GM12878 (cell line): ENCODE measurements at regions not wholly inside any gene's neighbourhood (a gene's known extent, or its start where the extent isn't known, plus 50 kb on each side); places are given as distances from the start of the nearest gene placed in this dataset.
"Not testable (repeated sequence)": the region's sequence is repeated elsewhere in the genome, so short reads cannot be mapped to it uniquely, and the experiment has no call there.

ENCODE experiments used
- ATAC-seq: fragments of 200-7000 bp; cut with Tn5 transposase; 3 replicates; pipeline ENCODE4 v1.9.1; 2020; ENCODE audit warnings: mild to moderate bottlenecking, moderate library complexity
- BruUV-seq: library from RNA; stranded (reverse); fragments of 400-500 nt; replicated peaks from 2 replicates; lab custom pipeline; 2021; lab: Mats Ljungman, UMichigan
- CTCF ChIA-PET: fragments of 300-600 bp; sonication (Branson Sonifier 250); formaldehyde crosslinking; extraction: SDS; loops from one replicate; lab custom pipeline; 2021; ENCODE audit warnings: inconsistent platforms; lab: Yijun Ruan, JAX
- POLR2A ChIA-PET: fragments of 350-600 bp; formaldehyde crosslinking; extraction: SDS; loops from one replicate; lab custom pipeline; 2021; ENCODE audit warnings: inconsistent platforms; lab: Charles Lee
- RAD21 ChIA-PET: fragments of 300-600 bp; sonication (Branson Sonifier 250); formaldehyde crosslinking; loops from one replicate; lab custom pipeline; 2023; ENCODE audit warnings: antibody characterized with exemption; ENCODE audit not compliant: unreplicated experiment; lab: Charles Lee
- SMC1A ChIA-PET: fragments of 300-600 bp; sonication (Branson Sonifier 250); formaldehyde crosslinking; loops from one replicate; lab custom pipeline; 2023; ENCODE audit not compliant: unreplicated experiment, uncharacterized antibody; lab: Charles Lee
- DNase-seq: peaks from one replicate; pipeline ENCODE4 v3.0.0-alpha.2; 2011; ENCODE audit warnings: low read depth, low spot score
- FAIRE-seq: peaks from 3 replicates; lab custom pipeline; 2011; peaks lifted over from hg19 to GRCh38; lab: Jason Lieb, UNC
- H2AFZ ChIP-seq: 2 replicates; pipeline ENCODE4 v1.6.0; 2011; ENCODE audit warnings: low read depth, low read length, control low read depth; ENCODE audit not compliant: control insufficient read depth
- H3K27ac ChIP-seq: 2 replicates; pipeline ENCODE4 v1.5.1; 2011; ENCODE audit warnings: control low read depth; ENCODE audit not compliant: control insufficient read depth, insufficient read depth
- H3K27me3 ChIP-seq, 2 experiments: replicated peaks in 1 of 2; 2 replicates each; pipeline versions ENCODE4 v1.6.0 to v1.6.1; 2011; ENCODE audit warnings: low read length in 1 of 2; ENCODE audit not compliant: control insufficient read depth in 2 of 2, insufficient read depth in 2 of 2
- H3K36me3 ChIP-seq, 2 experiments: 2 replicates each; pipeline ENCODE4 v1.5.1; 2011; ENCODE audit warnings: low read length in 1 of 2; ENCODE audit not compliant: control insufficient read depth in 2 of 2, insufficient read depth in 2 of 2
- H3K4me1 ChIP-seq: 2 replicates; pipeline ENCODE4 v1.6.1; 2011; ENCODE audit warnings: mild to moderate bottlenecking, low read length, moderate library complexity, mixed read lengths; ENCODE audit not compliant: control insufficient read depth, insufficient read depth
- H3K4me2 ChIP-seq: 2 replicates; pipeline ENCODE4 v1.6.0; 2011; ENCODE audit warnings: control low read depth; ENCODE audit not compliant: control insufficient read depth, insufficient read depth
- H3K4me3 ChIP-seq: fragments of 200-600 bp; sonication (generic); 2 replicates; pipeline ENCODE4 v1.5.1; 2016
- H3K79me2 ChIP-seq: 2 replicates; pipeline ENCODE4 v1.6.0; 2011; ENCODE audit warnings: low read length; ENCODE audit not compliant: control insufficient read depth, insufficient read depth
- H3K9ac ChIP-seq: 2 replicates; pipeline ENCODE4 v1.8.0; 2011; ENCODE audit warnings: low read length, control low read depth, mixed read lengths; ENCODE audit not compliant: control insufficient read depth, insufficient read depth
- H3K9me3 ChIP-seq: replicated peaks from 3 replicates; pipeline ENCODE4 v1.5.1; 2011; ENCODE audit warnings: mild to moderate bottlenecking, low read length; ENCODE audit not compliant: control insufficient read depth, insufficient read depth
- H4K20me1 ChIP-seq: 2 replicates; pipeline ENCODE4 v1.6.0; 2011; ENCODE audit not compliant: control insufficient read depth, insufficient read depth
- BMI1 ChIP-seq: fragments of 450-650 bp; IDR thresholded peaks from 2 replicates; pipeline ENCODE4 v1.6.1; 2016; ENCODE audit warnings: mild to moderate bottlenecking, moderate library complexity, borderline replicate concordance
- CBX3 ChIP-seq: fragments of 200-600 bp; sonication (generic); IDR thresholded peaks from 2 replicates; pipeline ENCODE4 v1.6.1; 2016; ENCODE audit warnings: low read depth, borderline replicate concordance
- CREM ChIP-seq: IDR thresholded peaks from 2 replicates; pipeline ENCODE4 v1.6.1; 2014; ENCODE audit warnings: antibody characterized with exemption, low read depth
- FOS ChIP-seq: IDR thresholded peaks from 3 replicates; pipeline ENCODE4 v1.6.1; 2011; ENCODE audit warnings: borderline replicate concordance; ENCODE audit not compliant: insufficient read length; ENCODE audit errors: extremely low read depth
- MTA3 ChIP-seq: IDR thresholded peaks from 2 replicates; pipeline ENCODE4 v1.6.1; 2012; ENCODE audit warnings: low read length, inconsistent platforms, borderline replicate concordance
- NFIC ChIP-seq: IDR thresholded peaks from 2 replicates; pipeline ENCODE4 v1.6.1; 2012; ENCODE audit warnings: low read depth, mild to moderate bottlenecking, inconsistent platforms, low read length, moderate library complexity
- NFXL1 ChIP-seq: fragments of 450-650 bp; IDR thresholded peaks from 2 replicates; pipeline ENCODE4 v1.6.1; 2017; ENCODE audit warnings: antibody characterized with exemption, mild to moderate bottlenecking, borderline replicate concordance
- NR2C1 ChIP-seq: fragments of 450-650 bp; IDR thresholded peaks from 2 replicates; pipeline ENCODE4 v1.6.1; 2017; ENCODE audit warnings: antibody characterized with exemption, mild to moderate bottlenecking, moderate library complexity
- NR2C2 ChIP-seq: IDR thresholded peaks from 2 replicates; pipeline ENCODE4 v1.6.1; 2011; ENCODE audit warnings: borderline replicate concordance, low read depth; ENCODE audit not compliant: control insufficient read depth, insufficient read length
- PAX8 ChIP-seq: fragments of 450-650 bp; IDR thresholded peaks from 2 replicates; pipeline ENCODE4 v1.6.1; 2017; ENCODE audit warnings: mild to moderate bottlenecking, moderate library complexity
- POLR2AphosphoS2 ChIP-seq: IDR thresholded peaks from 2 replicates; pipeline ENCODE4 v1.6.1; 2011; ENCODE audit warnings: low read depth, mild to moderate bottlenecking, low read length, improper control_type of control experiment, moderate library complexity
- RB1 ChIP-seq: fragments of 450-650 bp; formaldehyde crosslinking; IDR thresholded peaks from 2 replicates; pipeline ENCODE4 v1.6.1; 2017; ENCODE audit warnings: mild to moderate bottlenecking, borderline replicate concordance
- REST ChIP-seq: IDR thresholded peaks from 2 replicates; pipeline ENCODE4 v1.6.1; 2012; ENCODE audit warnings: mild to moderate bottlenecking, low read depth, low read length
- RFX5 ChIP-seq: IDR thresholded peaks from 2 replicates; pipeline ENCODE4 v1.6.1; 2011; ENCODE audit warnings: low read depth, low read length, improper control_type of control experiment
- SIN3A ChIP-seq: IDR thresholded peaks from 2 replicates; pipeline ENCODE4 v1.6.1; 2012; ENCODE audit warnings: low read depth, low read length, improper control_type of control experiment
- STAT1 ChIP-seq: fragments of 450-650 bp; conservative IDR thresholded peaks from 2 replicates; pipeline ENCODE4 v1.6.1; 2014; ENCODE audit warnings: antibody characterized with exemption, mild to moderate bottlenecking
- TCF12 ChIP-seq: IDR thresholded peaks from 2 replicates; pipeline ENCODE4 v1.6.1; 2011; ENCODE audit warnings: low read depth, mild to moderate bottlenecking, low read length
- TCF7 ChIP-seq: IDR thresholded peaks from 2 replicates; pipeline ENCODE4 v1.6.1; 2014; ENCODE audit warnings: antibody characterized with exemption, borderline replicate concordance
- WGBS: methylation state at CpG from one replicate; pipeline ENCODE4 v1.1.6; 2016; ENCODE audit warnings: low lambda C conversion rate; ENCODE audit not compliant: insufficient replicate concordance, insufficient coverage; ENCODE audit errors: missing lambda C conversion rate; 5-methylcytosine and 5-hydroxymethylcytosine counted together
- in situ Hi-C: fragments of 300-500 bp; cut with MboI; formaldehyde crosslinking; loops from 9 replicates; pipeline ENCODE4 v1.14.3; 2018; ENCODE audit warnings: mixed read lengths
- intact Hi-C: fragments of 100-400 bp; cut with micrococcal nuclease; formaldehyde crosslinking; loops from one replicate; pipeline ENCODE4 v1.14.2; 2022; ENCODE audit not compliant: unreplicated experiment

- FAIRE-seq (no peak), DNase-seq (no peak), ATAC-seq (no peak)
- POLR2A ChIA-PET, result no interaction called here
- H3K9me3 ChIP-seq, result no peaks in the 10 kb centered on the region; the same call in 2 of the 3 replicates
- H4K20me1 ChIP-seq, result no peaks in the 10 kb centered on the region
- H3K4me1 ChIP-seq, result no peaks in the 10 kb centered on the region
- in situ Hi-C loops (no loop called here), intact Hi-C loops (no loop called here)
- no peaks in the 10 kb centered on the region for H3K27me3 ChIP-seq
- no peaks in the 10 kb centered on the region for H3K36me3 ChIP-seq
- no peak overlapping the region for H3K4me2 ChIP-seq
- H3K27ac ChIP-seq, result no peak overlapping the region
- SMC1A ChIA-PET, result no interaction called here
- no peak overlapping the region for H2AFZ ChIP-seq
- TF ChIP-seq RFX5, result no peak
- no peak for TF ChIP-seq SIN3A
- no peak for TF ChIP-seq POLR2AphosphoS2
- no peak for TF ChIP-seq NFIC
- TF ChIP-seq FOS, result no peak
- TF ChIP-seq BMI1, result no peak
- no peak for TF ChIP-seq TCF7
- no peak for TF ChIP-seq CBX3
- no peak for TF ChIP-seq RB1
- TF ChIP-seq NFXL1, result no peak
- no peak for TF ChIP-seq NR2C2
- no peak for TF ChIP-seq CREM
- TF ChIP-seq STAT1, result no peak
- no peak for TF ChIP-seq REST
- TF ChIP-seq PAX8, result no peak
- no peak for TF ChIP-seq TCF12
- TF ChIP-seq NR2C1, result no peak
- TF ChIP-seq MTA3, result no peak
- H3K9ac ChIP-seq, result no peak overlapping the region
- BruUV-seq, result no TSS peak
- no peaks in the 10 kb centered on the region for H3K79me2 ChIP-seq
- RAD21 ChIA-PET, result no interaction called here
- CTCF ChIA-PET, result interaction anchor here (0.5 to 1.3 kb wide), 2 partner anchors 88 to 1409 kb away, joined by 3 to 4 read pairs; no protein-coding TSS in a partner anchor
- WGBS, result 0% methylated on average over 1 of the region's 1 CpG
- H3K4me3 ChIP-seq, result no peak overlapping the region
These were observed 118.8 kb downstream of the ZNF467 start for GRCh38 chr7:149654588-149654987.

- ATAC-seq, DNase-seq, H3K9ac ChIP-seq, H4K20me1 ChIP-seq, H3K27me3 ChIP-seq, H3K4me3 ChIP-seq, BruUV-seq, in situ Hi-C loops, H3K36me3 ChIP-seq, RAD21 ChIA-PET, H3K4me1 ChIP-seq, FAIRE-seq, H3K9me3 ChIP-seq, H3K4me2 ChIP-seq, H3K27ac ChIP-seq, intact Hi-C loops, H3K79me2 ChIP-seq, POLR2A ChIA-PET, H2AFZ ChIP-seq: not testable (repeated sequence)
- CTCF ChIA-PET, result interaction anchor here (0.9 to 2.1 kb wide), 2 partner anchors 12 to 92 kb away, joined by 3 to 15 read pairs; no protein-coding TSS in a partner anchor
- SMC1A ChIA-PET, result interaction anchor here (0.7 to 1.6 kb wide), 2 partner anchors 13 to 407 kb away, joined by 3 to 7 read pairs; no protein-coding TSS in a partner anchor
- 2% methylated on average over 3 of the region's 3 CpGs for WGBS
These were observed 123.2 kb downstream of the ZNF467 start for GRCh38 chr7:149650190-149650589.
